CD8-positive, alpha-beta memory T cell (primary cell): ENCODE measurements at regions not wholly inside any gene's neighbourhood (a gene's known extent, or its start where the extent isn't known, plus 50 kb on each side); places are given as distances from the start of the nearest gene placed in this dataset.

ENCODE experiments used
- CTCF ChIA-PET: fragments of 350-600 bp; sonication (Branson Sonifier 250); formaldehyde crosslinking; loops from one replicate; lab custom pipeline; 2021; ENCODE audit warnings: antibody characterized with exemption; lab: Charles Lee
- POLR2A ChIA-PET: fragments of 350-600 bp; sonication (Branson Sonifier 250); formaldehyde crosslinking; loops from one replicate; lab custom pipeline; 2021; ENCODE audit warnings: antibody characterized with exemption; lab: Charles Lee
- DNase-seq, 5 donors: peaks; one replicate each; pipeline versions ENCODE4 v3.0.0 to v3.0.0-alpha.2; 2020 to 2022; ENCODE audit warnings: mixed read lengths in 1 of 5
- H3K27ac ChIP-seq: one replicate; pipeline ENCODE4 v1.7.0; 2013; ENCODE audit warnings: low read depth, mild to moderate bottlenecking, low read length, moderate library complexity
- H3K27me3 ChIP-seq: 2 replicates; pipeline ENCODE4 v1.7.0; 2013; ENCODE audit warnings: low read length, mild to moderate bottlenecking; ENCODE audit not compliant: insufficient read depth, poor library complexity, severe bottlenecking
- H3K36me3 ChIP-seq: 2 replicates; pipeline ENCODE4 v1.7.0; 2013; ENCODE audit warnings: mild to moderate bottlenecking, low read length, moderate library complexity; ENCODE audit not compliant: insufficient read depth
- H3K4me1 ChIP-seq: 2 replicates; pipeline ENCODE4 v1.7.0; 2013; ENCODE audit warnings: mild to moderate bottlenecking, low read length, moderate library complexity; ENCODE audit not compliant: insufficient read depth
- H3K4me3 ChIP-seq: 2 replicates; pipeline ENCODE4 v1.7.0; 2013; ENCODE audit warnings: mild to moderate bottlenecking, low read length
- H3K9me3 ChIP-seq: 2 replicates; pipeline ENCODE4 v1.7.0; 2013; ENCODE audit warnings: mild to moderate bottlenecking, low read length
- H3K27ac Mint-ChIP-seq, 8 donors: one replicate each; pipeline ENCODE4 v1.8.0; 2020 to 2021; ENCODE audit warnings: mixed read lengths in 8 of 8, mild to moderate bottlenecking in 6 of 8, inconsistent platforms in 3 of 8, moderate library complexity in 3 of 8
- H3K27me3 Mint-ChIP-seq, 2 donors: one replicate each; pipeline ENCODE4 v1.8.0; 2020 to 2021; ENCODE audit warnings: mixed read lengths in 2 of 2, mild to moderate bottlenecking in 1 of 2, moderate library complexity in 1 of 2
- H3K36me3 Mint-ChIP-seq, 3 donors: one replicate each; pipeline ENCODE4 v1.8.0; 2020 to 2021; ENCODE audit warnings: mixed read lengths in 3 of 3, inconsistent platforms in 1 of 3, mild to moderate bottlenecking in 1 of 3
- H3K4me1 Mint-ChIP-seq, 3 donors: one replicate each; pipeline ENCODE4 v1.8.0; 2020 to 2021; ENCODE audit warnings: mixed read lengths in 3 of 3, inconsistent platforms in 1 of 3, mild to moderate bottlenecking in 1 of 3
- H3K4me3 Mint-ChIP-seq, 7 donors: one replicate each; pipeline ENCODE4 v1.8.0; 2020 to 2021; ENCODE audit warnings: mixed read lengths in 7 of 7, mild to moderate bottlenecking in 6 of 7, moderate library complexity in 4 of 7, inconsistent platforms in 2 of 7
- H3K9me3 Mint-ChIP-seq, 5 donors: one replicate each; pipeline ENCODE4 v1.8.0; 2020 to 2022; ENCODE audit warnings: mixed read lengths in 5 of 5, mild to moderate bottlenecking in 3 of 5, moderate library complexity in 2 of 5, inconsistent platforms in 1 of 5

- CTCF ChIA-PET = no interaction called here
Measured at GRCh38 chr12:124098101-124098757, 125.2 kb downstream of the ZNF664 start.

GRCh38 chr12:124098887-124099286, 125.9 kb downstream of the ZNF664 start:
- H3K9me3 Mint-ChIP-seq = peaks cover 0 to 3% (median 0%) of the 10 kb centered on the region in 5 donors
- ChIA-PET POLR2A (no interaction called here), CTCF (no interaction called here)
- Histone ChIP-seq H3K36me3 (no peaks in the 10 kb centered on the region), H3K9me3 (no peaks in the 10 kb centered on the region), H3K4me1 (no peaks in the 10 kb centered on the region), H3K27me3 (no peaks in the 10 kb centered on the region), H3K4me3 (no peak overlapping the region), H3K27ac (no peak overlapping the region)
- H3K27ac Mint-ChIP-seq = no peak overlapping the region
- H3K4me1 Mint-ChIP-seq = no peaks in the 10 kb centered on the region
- H3K4me3 Mint-ChIP-seq = no peak overlapping the region
- DNase-seq = no peak
- H3K27me3 Mint-ChIP-seq = peaks cover 2 to 30% of the 10 kb centered on the region in 2 donors
- no peaks in the 10 kb centered on the region for H3K36me3 Mint-ChIP-seq

More at GRCh38 chr12:124098101-124098757, 125.2 kb downstream of the ZNF664 start:
- H3K4me3 ChIP-seq = no peak overlapping the region
- Mint-ChIP-seq H3K4me1 (no peaks in the 10 kb centered on the region), H3K9me3 (peaks cover 0 to 2% (median 0%) of the 10 kb centered on the region in 5 donors), H3K27ac (no peak overlapping the region), H3K27me3 (peaks cover 2 to 30% of the 10 kb centered on the region in 2 donors), H3K4me3 (no peak overlapping the region), H3K36me3 (no peaks in the 10 kb centered on the region)
- no peaks in the 10 kb centered on the region for H3K4me1 ChIP-seq
- no peaks in the 10 kb centered on the region for H3K27me3 ChIP-seq
- H3K36me3 ChIP-seq = no peaks in the 10 kb centered on the region
- no peak overlapping the region for H3K27ac ChIP-seq
- H3K9me3 ChIP-seq = no peaks in the 10 kb centered on the region
- POLR2A ChIA-PET = no interaction called here
- DNase-seq = no peak

- no peaks in the 10 kb centered on the region for H3K4me1 Mint-ChIP-seq
- Histone ChIP-seq H3K27ac (no peak overlapping the region), H3K9me3 (no peaks in the 10 kb centered on the region), H3K27me3 (no peaks in the 10 kb centered on the region), H3K4me3 (no peak overlapping the region), H3K4me1 (no peaks in the 10 kb centered on the region), H3K36me3 (no peaks in the 10 kb centered on the region)
- ChIA-PET POLR2A (no interaction called here), CTCF (no interaction called here)
- H3K36me3 Mint-ChIP-seq = no peaks in the 10 kb centered on the region
- H3K9me3 Mint-ChIP-seq = peaks cover 0 to 3% (median 0%) of the 10 kb centered on the region in 5 donors
- no peak overlapping the region for H3K4me3 Mint-ChIP-seq
- H3K27ac Mint-ChIP-seq = no peak overlapping the region
- H3K27me3 Mint-ChIP-seq = peaks cover 3 to 30% of the 10 kb centered on the region in 2 donors
- no peak for DNase-seq
Measured at GRCh38 chr12:124099661-124100060, 126.6 kb downstream of the ZNF664 start.

GRCh38 chr12:124100572-124101178, 127.7 kb downstream of the ZNF664 start:
- Mint-ChIP-seq H3K27ac (no peak overlapping the region), H3K4me1 (no peaks in the 10 kb centered on the region), H3K9me3 (peaks cover 0 to 3% (median 0%) of the 10 kb centered on the region in 5 donors), H3K27me3 (peaks cover 1 to 28% of the 10 kb centered on the region in 2 donors), H3K4me3 (no peak overlapping the region), H3K36me3 (no peaks in the 10 kb centered on the region)
- H3K4me3 ChIP-seq = no peak overlapping the region
- no peak for DNase-seq
- ChIA-PET POLR2A (no interaction called here), CTCF (no interaction called here)
- H3K27me3 ChIP-seq = no peaks in the 10 kb centered on the region
- H3K27ac ChIP-seq = no peak overlapping the region
- no peaks in the 10 kb centered on the region for H3K4me1 ChIP-seq
- H3K36me3 ChIP-seq = no peaks in the 10 kb centered on the region
- H3K9me3 ChIP-seq = no peaks in the 10 kb centered on the region

- H3K27ac Mint-ChIP-seq = no peak overlapping the region
- peaks cover 1 to 5% of the 10 kb centered on the region in 2 donors for H3K27me3 Mint-ChIP-seq
- Histone ChIP-seq H3K27ac (no peak overlapping the region), H3K4me1 (no peaks in the 10 kb centered on the region), H3K36me3 (no peaks in the 10 kb centered on the region), H3K4me3 (no peak overlapping the region), H3K27me3 (no peaks in the 10 kb centered on the region), H3K9me3 (no peaks in the 10 kb centered on the region)
- CTCF ChIA-PET = no interaction called here
- no peaks in the 10 kb centered on the region for H3K36me3 Mint-ChIP-seq
- peaks cover 0 to 4% (median 0%) of the 10 kb centered on the region in 3 donors for H3K4me1 Mint-ChIP-seq
- POLR2A ChIA-PET = no interaction called here
- peaks cover 0 to 3% (median 0%) of the 10 kb centered on the region in 5 donors for H3K9me3 Mint-ChIP-seq
- no peak for DNase-seq
- H3K4me3 Mint-ChIP-seq = no peak overlapping the region
Measured at GRCh38 chr12:124105546-124105945, 132.5 kb downstream of the ZNF664 start.

- Mint-ChIP-seq H3K4me3 (no peak overlapping the region), H3K4me1 (peaks cover 0 to 4% (median 0%) of the 10 kb centered on the region in 3 donors), H3K27me3 (peaks cover 1 to 4% of the 10 kb centered on the region in 2 donors), H3K9me3 (peaks cover 0 to 3% (median 0%) of the 10 kb centered on the region in 5 donors), H3K27ac (no peak overlapping the region), H3K36me3 (no peaks in the 10 kb centered on the region)
- H3K36me3 ChIP-seq = no peaks in the 10 kb centered on the region
- H3K4me3 ChIP-seq = no peak overlapping the region
- no peak for DNase-seq
- H3K4me1 ChIP-seq = no peaks in the 10 kb centered on the region
- no peak overlapping the region for H3K27ac ChIP-seq
- ChIA-PET POLR2A (no interaction called here), CTCF (no interaction called here)
- H3K27me3 ChIP-seq = no peaks in the 10 kb centered on the region
- H3K9me3 ChIP-seq = no peaks in the 10 kb centered on the region
Measured at GRCh38 chr12:124107351-124107750, 134.3 kb downstream of the ZNF664 start.

- Mint-ChIP-seq H3K4me1 (peaks cover 0 to 4% (median 0%) of the 10 kb centered on the region in 3 donors), H3K27ac (no peak overlapping the region), H3K27me3 (peaks cover 0 to 4% of the 10 kb centered on the region in 2 donors), H3K4me3 (peak overlapping the region in 1 of 7 donors; percentile 27), H3K9me3 (peaks cover 0 to 3% (median 0%) of the 10 kb centered on the region in 5 donors), H3K36me3 (no peaks in the 10 kb centered on the region)
- Histone ChIP-seq H3K27ac (no peak overlapping the region), H3K4me3 (no peak overlapping the region), H3K27me3 (no peaks in the 10 kb centered on the region), H3K9me3 (no peaks in the 10 kb centered on the region), H3K4me1 (no peaks in the 10 kb centered on the region), H3K36me3 (no peaks in the 10 kb centered on the region)
- DNase-seq = no peak
- ChIA-PET POLR2A (no interaction called here), CTCF (no interaction called here)
Measured at GRCh38 chr12:124109760-124110159, 136.7 kb downstream of the ZNF664 start.

- ChIA-PET CTCF (no interaction called here), POLR2A (no interaction called here)
- DNase-seq = no peak
- Histone ChIP-seq H3K27ac (no peak overlapping the region), H3K4me1 (no peaks in the 10 kb centered on the region), H3K4me3 (no peak overlapping the region), H3K36me3 (no peaks in the 10 kb centered on the region), H3K9me3 (no peaks in the 10 kb centered on the region), H3K27me3 (no peaks in the 10 kb centered on the region)
- Mint-ChIP-seq H3K27ac (no peak overlapping the region), H3K4me1 (peaks cover 0 to 4% (median 0%) of the 10 kb centered on the region in 3 donors), H3K27me3 (peaks cover 0 to 4% of the 10 kb centered on the region in 2 donors), H3K4me3 (no peak overlapping the region), H3K36me3 (no peaks in the 10 kb centered on the region), H3K9me3 (peaks cover 0 to 3% (median 0%) of the 10 kb centered on the region in 5 donors)
Measured at GRCh38 chr12:124110372-124110883, 137.4 kb downstream of the ZNF664 start.
